ENCODE measurements at regions not wholly inside any gene's neighbourhood (a gene's known extent, or its start where the extent isn't known, plus 50 kb on each side); places are given as distances from the start of the nearest gene placed in this dataset.

- TF ChIP-seq, protein P1, sequence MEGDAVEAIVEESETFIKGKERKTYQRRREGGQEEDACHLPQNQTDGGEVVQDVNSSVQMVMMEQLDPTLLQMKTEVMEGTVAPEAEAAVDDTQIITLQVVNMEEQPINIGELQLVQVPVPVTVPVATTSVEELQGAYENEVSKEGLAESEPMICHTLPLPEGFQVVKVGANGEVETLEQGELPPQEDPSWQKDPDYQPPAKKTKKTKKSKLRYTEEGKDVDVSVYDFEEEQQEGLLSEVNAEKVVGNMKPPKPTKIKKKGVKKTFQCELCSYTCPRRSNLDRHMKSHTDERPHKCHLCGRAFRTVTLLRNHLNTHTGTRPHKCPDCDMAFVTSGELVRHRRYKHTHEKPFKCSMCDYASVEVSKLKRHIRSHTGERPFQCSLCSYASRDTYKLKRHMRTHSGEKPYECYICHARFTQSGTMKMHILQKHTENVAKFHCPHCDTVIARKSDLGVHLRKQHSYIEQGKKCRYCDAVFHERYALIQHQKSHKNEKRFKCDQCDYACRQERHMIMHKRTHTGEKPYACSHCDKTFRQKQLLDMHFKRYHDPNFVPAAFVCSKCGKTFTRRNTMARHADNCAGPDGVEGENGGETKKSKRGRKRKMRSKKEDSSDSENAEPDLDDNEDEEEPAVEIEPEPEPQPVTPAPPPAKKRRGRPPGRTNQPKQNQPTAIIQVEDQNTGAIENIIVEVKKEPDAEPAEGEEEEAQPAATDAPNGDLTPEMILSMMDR (IDR thresholded peaks at IDR 0.05 in 4 of 5, conservative IDR thresholded peaks at IDR 0.05 in 1 of 5), result no peak
- no peak for TF ChIP-seq POLR2A (IDR thresholded peaks at IDR 0.05)
These were observed 409.3 kb downstream of the RPS24 start for GRCh38 chr10:78442836-78443550.

All from gastrocnemius medialis (tissue), 4 donors.